NCI-H524 treated with DMSO at 0.1 percent for 48 hours (cell line): ENCODE measurements at regions not wholly inside any gene's neighbourhood (a gene's known extent, or its start where the extent isn't known, plus 50 kb on each side); places are given as distances from the start of the nearest gene placed in this dataset.
"Not testable (repeated sequence)": the region's sequence is repeated elsewhere in the genome, so short reads cannot be mapped to it uniquely, and the experiment has no call there.

Experiments used
- DNase-seq: peaks from one replicate; lab custom pipeline; 2025; lab: John Stamatoyannopoulos, UW

GRCh38 chr12:46547421-46548354 is 175.1 kb upstream of the SLC38A2 start:
- no peak for DNase-seq

GRCh38 chr12:46546634-46547273 is 174.2 kb upstream of the SLC38A2 start:
- DNase-seq = no peak

GRCh38 chr12:46543378-46543795 is 170.8 kb upstream of the SLC38A2 start:
- not testable (repeated sequence) for DNase-seq

GRCh38 chr12:46538976-46539375 is 166.4 kb upstream of the SLC38A2 start:
- DNase-seq = no peak

GRCh38 chr12:46537387-46537955 is 164.9 kb upstream of the SLC38A2 start:
- DNase-seq = no peak

GRCh38 chr12:46536316-46536715 is 163.7 kb upstream of the SLC38A2 start:
- not testable (repeated sequence) for DNase-seq

- DNase-seq = no peak
Observed at GRCh38 chr12:46535907-46536306, 163.3 kb upstream of the SLC38A2 start.

- no peak for DNase-seq
Observed at GRCh38 chr12:46535376-46535775, 162.8 kb upstream of the SLC38A2 start.

GRCh38 chr12:46534327-46534840 is 161.8 kb upstream of the SLC38A2 start:
- no peak for DNase-seq

- DNase-seq = no peak
Observed at GRCh38 chr12:46533723-46534122, 161.2 kb upstream of the SLC38A2 start.

GRCh38 chr12:46531804-46532203 is 159.2 kb upstream of the SLC38A2 start:
- no peak for DNase-seq

- DNase-seq = no peak
Observed at GRCh38 chr12:46531059-46531785, 158.6 kb upstream of the SLC38A2 start.

GRCh38 chr12:46530373-46531056 is 157.9 kb upstream of the SLC38A2 start:
- DNase-seq = no peak

- DNase-seq = no peak
Observed at GRCh38 chr12:46526233-46526632, 153.7 kb upstream of the SLC38A2 start.

- DNase-seq = no peak
Observed at GRCh38 chr12:46524778-46525177, 152.2 kb upstream of the SLC38A2 start.

- no peak for DNase-seq
Observed at GRCh38 chr12:46523863-46524770, 151.5 kb upstream of the SLC38A2 start.

- no peak for DNase-seq
Observed at GRCh38 chr12:46523446-46523845, 150.9 kb upstream of the SLC38A2 start.

GRCh38 chr12:46522071-46522470 is 149.5 kb upstream of the SLC38A2 start:
- DNase-seq = no peak

GRCh38 chr12:46521145-46521544 is 148.6 kb upstream of the SLC38A2 start:
- peak; percentile 52 for DNase-seq

- no peak for DNase-seq
Observed at GRCh38 chr12:46519407-46519806, 146.8 kb upstream of the SLC38A2 start.
